ENCODE measurements at regions not wholly inside any gene's neighbourhood (a gene's known extent, or its start where the extent isn't known, plus 50 kb on each side); places are given as distances from the start of the nearest gene placed in this dataset.
"Not testable (repeated sequence)": the region's sequence is repeated elsewhere in the genome, so short reads cannot be mapped to it uniquely, and the experiment has no call there.

- no peaks in the 10 kb centered on the region for H3K9me3 ChIP-seq
- DNase-seq = no peak
- H3K27me3 ChIP-seq = no peaks in the 10 kb centered on the region
- no peak overlapping the region for H3K27ac ChIP-seq
- 76 to 83% methylated on average over 4 of the region's 4 CpGs for WGBS, 2 donors
- TF ChIP-seq, protein P1, sequence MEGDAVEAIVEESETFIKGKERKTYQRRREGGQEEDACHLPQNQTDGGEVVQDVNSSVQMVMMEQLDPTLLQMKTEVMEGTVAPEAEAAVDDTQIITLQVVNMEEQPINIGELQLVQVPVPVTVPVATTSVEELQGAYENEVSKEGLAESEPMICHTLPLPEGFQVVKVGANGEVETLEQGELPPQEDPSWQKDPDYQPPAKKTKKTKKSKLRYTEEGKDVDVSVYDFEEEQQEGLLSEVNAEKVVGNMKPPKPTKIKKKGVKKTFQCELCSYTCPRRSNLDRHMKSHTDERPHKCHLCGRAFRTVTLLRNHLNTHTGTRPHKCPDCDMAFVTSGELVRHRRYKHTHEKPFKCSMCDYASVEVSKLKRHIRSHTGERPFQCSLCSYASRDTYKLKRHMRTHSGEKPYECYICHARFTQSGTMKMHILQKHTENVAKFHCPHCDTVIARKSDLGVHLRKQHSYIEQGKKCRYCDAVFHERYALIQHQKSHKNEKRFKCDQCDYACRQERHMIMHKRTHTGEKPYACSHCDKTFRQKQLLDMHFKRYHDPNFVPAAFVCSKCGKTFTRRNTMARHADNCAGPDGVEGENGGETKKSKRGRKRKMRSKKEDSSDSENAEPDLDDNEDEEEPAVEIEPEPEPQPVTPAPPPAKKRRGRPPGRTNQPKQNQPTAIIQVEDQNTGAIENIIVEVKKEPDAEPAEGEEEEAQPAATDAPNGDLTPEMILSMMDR (IDR thresholded peaks at IDR 0.05) = no peak
- TF ChIP-seq POLR2A (IDR thresholded peaks at IDR 0.05) = no peak
- intact Hi-C loops (cut with DNase I) = no loop called here
- no peaks in the 10 kb centered on the region for H3K36me3 ChIP-seq
- no peaks in the 10 kb centered on the region for H3K4me1 ChIP-seq
- no peak overlapping the region for H3K4me3 ChIP-seq (replicated peaks in 1 of 3)
These were observed 749.8 kb upstream of the GRAMD2B start for GRCh38 chr5:125673359-125673950.

DNA sequence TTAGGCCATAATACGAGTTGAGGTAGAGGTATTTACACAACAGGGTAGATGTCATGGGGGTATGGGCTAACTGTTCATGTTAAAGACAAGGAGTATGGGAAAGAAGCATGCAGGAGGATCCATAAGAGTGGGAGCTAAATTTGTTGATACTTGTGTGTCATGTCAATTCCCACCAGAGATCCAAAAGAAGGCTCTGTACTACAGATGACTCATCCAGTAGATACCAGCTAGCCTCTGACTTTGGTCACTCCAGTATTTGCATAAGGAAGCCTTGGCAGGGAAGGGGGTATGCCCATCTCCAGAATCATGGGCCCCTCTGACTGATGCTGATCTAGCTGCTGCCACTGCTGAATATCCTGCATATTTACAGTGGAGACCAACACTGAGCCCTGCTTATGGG, 743.7 kb upstream of the GRAMD2B start:
- DNase-seq = no peak
- Histone ChIP-seq H3K27me3 (no peaks in the 10 kb centered on the region), H3K36me3 (no peaks in the 10 kb centered on the region), H3K9me3 (no peaks in the 10 kb centered on the region), H3K4me3 (replicated peaks in 1 of 3) (no peak overlapping the region), H3K27ac (no peak overlapping the region), H3K4me1 (peaks cover 0 to 3% of the 10 kb centered on the region in 2 donors)
- 94 to 95% methylated on average over 1 of the region's 1 CpG for WGBS, 2 donors
- intact Hi-C loops (cut with DNase I) = no loop called here
- no peak for TF ChIP-seq POLR2A (IDR thresholded peaks at IDR 0.05)
- TF ChIP-seq, protein P1 (IDR thresholded peaks at IDR 0.05) = no peak

DNA sequence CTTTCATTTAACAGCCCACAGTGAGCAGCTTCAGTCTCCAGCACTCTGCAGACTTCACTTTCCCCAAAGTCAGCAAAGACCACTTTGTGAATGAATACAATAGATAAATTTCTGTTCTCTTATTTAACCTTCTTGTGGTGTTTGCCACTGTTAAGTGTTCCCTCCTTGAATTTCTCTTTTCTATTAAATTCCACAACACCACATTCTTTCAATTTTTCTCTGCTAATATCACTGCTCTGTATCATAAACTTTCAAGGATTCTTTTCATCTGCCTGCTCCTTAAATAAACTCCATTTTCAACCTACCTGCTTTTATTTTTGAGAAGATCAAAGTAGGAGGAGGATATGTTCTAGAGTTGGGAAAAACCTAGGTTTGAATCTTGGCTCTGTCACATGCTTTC, 739.5 kb upstream of the GRAMD2B start:
- intact Hi-C loops (cut with DNase I) = no loop called here
- H3K4me3 ChIP-seq (replicated peaks in 1 of 3) = no peak overlapping the region
- H3K9me3 ChIP-seq = no peaks in the 10 kb centered on the region

GRCh38 chr5:125685771-125686170, 737.4 kb upstream of the GRAMD2B start:
- H3K9me3 ChIP-seq = no peaks in the 10 kb centered on the region
- intact Hi-C loops (cut with DNase I) = no loop called here
- TF ChIP-seq, protein P1 (IDR thresholded peaks at IDR 0.05) = no peak
- no peak overlapping the region for H3K27ac ChIP-seq
- peaks cover 0 to 3% of the 10 kb centered on the region in 2 donors for H3K4me1 ChIP-seq
- no peaks in the 10 kb centered on the region for H3K27me3 ChIP-seq
- no peak for DNase-seq
- no peaks in the 10 kb centered on the region for H3K36me3 ChIP-seq
- no peak overlapping the region for H3K4me3 ChIP-seq (replicated peaks in 1 of 3)

More for the DNA sequence above, 739.5 kb upstream of the GRAMD2B start:
- TF ChIP-seq POLR2A (IDR thresholded peaks at IDR 0.05) = no peak
- TF ChIP-seq, protein P1 (IDR thresholded peaks at IDR 0.05) = no peak
- no peaks in the 10 kb centered on the region for H3K27me3 ChIP-seq
- H3K27ac ChIP-seq = peak overlapping the region in 1 of 3 donors; percentile 5
- no peak for DNase-seq
- H3K36me3 ChIP-seq = no peaks in the 10 kb centered on the region
- peaks cover 0 to 3% of the 10 kb centered on the region in 2 donors for H3K4me1 ChIP-seq

- DNase-seq; H3K27me3 ChIP-seq; H3K4me3 ChIP-seq (replicated peaks in 1 of 3); H3K9me3 ChIP-seq; H3K27ac ChIP-seq; intact Hi-C loops (cut with DNase I); H3K36me3 ChIP-seq; H3K4me1 ChIP-seq: not testable (repeated sequence)
- WGBS, 2 donors = 84 to 86% methylated on average over 7 of the region's 7 CpGs
These were observed 731.3 kb upstream of the GRAMD2B start for GRCh38 chr5:125691738-125692530.
